Stimulated activated CD4-positive, alpha-beta T cell treated with anti-CD3 and anti-CD28 coated beads, TNF-alpha, amount 100 ng/mL, for 24 hours (primary cell): ENCODE measurements at regions not wholly inside any gene's neighbourhood (a gene's known extent, or its start where the extent isn't known, plus 50 kb on each side); places are given as distances from the start of the nearest gene placed in this dataset.

Source experiments
- DNase-seq, 3 experiments: peaks; one replicate each; pipeline ENCODE4 v3.0.0-alpha.2; 2020; ENCODE audit warnings: low read depth in 3 of 3

GRCh38 chr1:91151702-91152101 is 129.9 kb upstream of the ZNF644 start:
- no peak for DNase-seq

- DNase-seq, result no peak
These were observed 126.8 kb upstream of the ZNF644 start for GRCh38 chr1:91148641-91149069.

GRCh38 chr1:91141858-91142257 is 120.0 kb upstream of the ZNF644 start:
- DNase-seq, result no peak

- DNase-seq, result no peak
These were observed 117.1 kb upstream of the ZNF644 start for GRCh38 chr1:91138959-91139358.

- no peak for DNase-seq
These were observed 115.5 kb upstream of the ZNF644 start for GRCh38 chr1:91137173-91137852.

GRCh38 chr1:91135799-91136198 is 114.0 kb upstream of the ZNF644 start:
- DNase-seq, result no peak

- DNase-seq, result no peak
These were observed 111.4 kb upstream of the ZNF644 start for GRCh38 chr1:91133248-91133647.

GRCh38 chr1:91130256-91130985 is 108.6 kb upstream of the ZNF644 start:
- DNase-seq, result no peak

GRCh38 chr1:91129458-91129857 is 107.6 kb upstream of the ZNF644 start:
- DNase-seq, result no peak

GRCh38 chr1:91129017-91129416 is 107.2 kb upstream of the ZNF644 start:
- no peak for DNase-seq

- DNase-seq, result peak in 2 of 3 experiments; percentile 12 to 44
These were observed 103.2 kb upstream of the ZNF644 start for GRCh38 chr1:91124989-91125417.

- DNase-seq, result peak in 1 of 3 experiments; percentile 7
These were observed 102.6 kb upstream of the ZNF644 start for GRCh38 chr1:91124290-91124985.

GRCh38 chr1:91123773-91124172 is 101.9 kb upstream of the ZNF644 start:
- DNase-seq, result no peak

GRCh38 chr1:91123319-91123718 is 101.5 kb upstream of the ZNF644 start:
- DNase-seq, result no peak

GRCh38 chr1:91122106-91122717 is 100.4 kb upstream of the ZNF644 start:
- DNase-seq, result no peak

GRCh38 chr1:91121366-91121765 is 99.5 kb upstream of the ZNF644 start:
- no peak for DNase-seq

GRCh38 chr1:91120936-91121335 is 99.1 kb upstream of the ZNF644 start:
- DNase-seq, result no peak

- DNase-seq, result no peak
These were observed 98.6 kb upstream of the ZNF644 start for GRCh38 chr1:91120421-91120820.

GRCh38 chr1:91104712-91105111 is 82.9 kb upstream of the ZNF644 start:
- DNase-seq, result no peak

- no peak for DNase-seq
These were observed 79.5 kb upstream of the ZNF644 start for GRCh38 chr1:91101328-91101727.

- no peak for DNase-seq
These were observed 78.1 kb upstream of the ZNF644 start for GRCh38 chr1:91099746-91100621.
